HG02852 (cell line): ENCODE measurements at regions not wholly inside any gene's neighbourhood (a gene's known extent, or its start where the extent isn't known, plus 50 kb on each side); places are given as distances from the start of the nearest gene placed in this dataset.

Experiments
- ATAC-seq: cut with Tn5 transposase; IDR thresholded peaks from one replicate; pipeline ENCODE4 v1.9.1; 2021; ENCODE audit warnings: mild to moderate bottlenecking, moderate library complexity; ENCODE audit not compliant: unreplicated experiment

- ATAC-seq = no peak
These were observed 1144.6 kb upstream of the CDH2 start for GRCh38 chr18:29321561-29321960.

- no peak for ATAC-seq
These were observed 1136.4 kb upstream of the CDH2 start for GRCh38 chr18:29313312-29313711.

- no peak for ATAC-seq
These were observed 1134.7 kb upstream of the CDH2 start for GRCh38 chr18:29311580-29311979.

- no peak for ATAC-seq
These were observed 1132.4 kb upstream of the CDH2 start for GRCh38 chr18:29309366-29309765.

GRCh38 chr18:29307982-29308381 lies 1131.1 kb upstream of the CDH2 start:
- ATAC-seq = no peak

- no peak for ATAC-seq
These were observed 1130.3 kb upstream of the CDH2 start for GRCh38 chr18:29307231-29307630.

GRCh38 chr18:29305516-29305915 lies 1128.6 kb upstream of the CDH2 start:
- no peak for ATAC-seq

- no peak for ATAC-seq
These were observed 1124.1 kb upstream of the CDH2 start for GRCh38 chr18:29301048-29301447.

- no peak for ATAC-seq
These were observed 1108.5 kb upstream of the CDH2 start for GRCh38 chr18:29285471-29285870.

GRCh38 chr18:29271501-29271900 lies 1094.6 kb upstream of the CDH2 start:
- no peak for ATAC-seq

GRCh38 chr18:29259838-29260237 lies 1082.9 kb upstream of the CDH2 start:
- no peak for ATAC-seq

GRCh38 chr18:29254123-29254522 lies 1077.2 kb upstream of the CDH2 start:
- ATAC-seq = no peak

GRCh38 chr18:29251681-29252080 lies 1074.8 kb upstream of the CDH2 start:
- ATAC-seq = no peak

GRCh38 chr18:29250843-29251242 lies 1073.9 kb upstream of the CDH2 start:
- ATAC-seq = no peak

GRCh38 chr18:29250259-29250658 lies 1073.3 kb upstream of the CDH2 start:
- ATAC-seq = no peak

- ATAC-seq = no peak
These were observed 1071.9 kb upstream of the CDH2 start for GRCh38 chr18:29248805-29249204.

GRCh38 chr18:29241199-29241598 lies 1064.3 kb upstream of the CDH2 start:
- ATAC-seq = no peak

GRCh38 chr18:29234751-29235150 lies 1057.8 kb upstream of the CDH2 start:
- ATAC-seq = no peak

- ATAC-seq = no peak
These were observed 1049.3 kb upstream of the CDH2 start for GRCh38 chr18:29226213-29226612.

GRCh38 chr18:29225351-29225750 lies 1048.4 kb upstream of the CDH2 start:
- no peak for ATAC-seq

- ATAC-seq = no peak
These were observed 1041.2 kb upstream of the CDH2 start for GRCh38 chr18:29218091-29218490.

GRCh38 chr18:29217124-29217915 lies 1040.4 kb upstream of the CDH2 start:
- no peak for ATAC-seq

GRCh38 chr18:29198834-29199233 lies 1021.9 kb upstream of the CDH2 start:
- no peak for ATAC-seq
